GM19025 (cell line): ENCODE measurements at regions not wholly inside any gene's neighbourhood (a gene's known extent, or its start where the extent isn't known, plus 50 kb on each side); places are given as distances from the start of the nearest gene placed in this dataset.

Experiments used
- ATAC-seq: cut with Tn5 transposase; IDR thresholded peaks from one replicate; pipeline ENCODE4 v1.9.1; 2021; ENCODE audit warnings: mild to moderate bottlenecking, low read depth, moderate library complexity; ENCODE audit not compliant: unreplicated experiment

DNA sequence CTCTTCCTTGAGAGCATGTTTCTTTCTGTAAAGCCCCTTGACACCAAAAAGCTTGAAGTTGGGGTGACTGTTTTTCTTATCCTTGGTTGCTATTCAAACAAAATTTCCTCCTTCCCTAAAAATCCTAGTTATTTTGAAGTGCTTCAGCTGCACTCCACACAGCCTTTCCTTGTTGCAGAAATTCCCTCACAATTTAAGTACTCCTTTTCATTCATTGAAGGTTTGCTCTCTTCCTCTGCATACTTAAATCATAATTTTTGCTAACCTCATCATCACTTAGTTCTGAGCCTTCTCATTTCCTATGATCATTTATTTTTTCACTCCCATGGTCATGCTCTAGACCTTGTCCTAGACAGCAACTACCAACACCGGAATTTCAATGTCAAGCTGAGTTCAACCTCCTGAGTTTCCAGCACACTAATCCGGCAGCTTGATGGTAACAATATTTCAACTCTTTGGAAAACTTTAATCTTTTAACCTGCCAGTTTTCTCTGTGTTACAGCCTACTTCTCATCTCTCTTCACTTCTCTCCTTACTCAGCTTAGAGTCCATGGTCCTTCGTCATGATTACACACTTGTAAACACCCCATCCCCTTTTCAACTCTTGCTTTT is 78.7 kb upstream of the ACTBL2 start:
- no peak for ATAC-seq

- ATAC-seq: no peak
Observed at GRCh38 chr5:57559110-57559635, 76.6 kb upstream of the ACTBL2 start.

DNA sequence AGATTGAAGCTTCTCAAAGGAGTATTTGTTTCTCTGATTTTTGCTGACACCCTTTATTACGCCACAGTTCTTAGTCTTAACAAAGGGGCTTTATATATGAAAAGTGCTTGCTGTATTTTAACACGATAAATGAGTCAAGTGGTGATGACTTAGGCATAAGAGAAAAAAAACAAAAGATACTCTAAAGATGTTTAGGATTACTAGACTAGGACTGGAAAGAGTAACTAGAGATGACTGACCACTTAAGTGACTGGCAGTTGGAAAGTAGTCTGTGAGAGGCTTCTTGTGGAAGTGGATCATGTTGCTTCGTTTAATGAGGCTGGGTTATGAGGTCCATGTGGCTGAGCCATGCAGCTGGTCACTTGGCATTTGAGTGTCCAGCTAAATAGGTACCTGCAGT is 69.4 kb upstream of the ACTBL2 start:
- no peak for ATAC-seq

- ATAC-seq: no peak
Observed at GRCh38 chr5:57551251-57551650, 68.6 kb upstream of the ACTBL2 start.

GRCh38 chr5:57550132-57550531 is 67.5 kb upstream of the ACTBL2 start:
- ATAC-seq: no peak

DNA sequence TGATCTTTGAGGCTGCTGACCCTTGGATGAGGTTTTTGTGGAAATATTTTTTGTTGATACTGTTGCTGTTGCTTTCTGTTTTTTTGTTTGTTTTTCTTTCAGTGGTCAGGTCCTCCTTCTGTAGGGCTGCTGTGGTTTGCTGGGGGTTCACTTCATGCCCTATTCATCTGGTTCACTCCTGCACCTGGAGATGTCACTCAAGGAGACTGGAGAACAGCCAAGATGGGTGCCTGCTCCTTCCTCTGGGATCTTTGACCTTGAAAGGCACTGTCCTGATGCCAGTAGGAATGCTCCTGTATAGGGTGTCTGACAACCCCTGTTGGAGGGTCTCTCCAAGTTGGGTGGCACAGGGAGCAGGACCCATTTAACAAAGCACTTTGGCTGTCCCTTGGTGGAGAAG is 67.0 kb upstream of the ACTBL2 start:
- no peak for ATAC-seq

- ATAC-seq: no peak
Observed at GRCh38 chr5:57540823-57541222, 58.2 kb upstream of the ACTBL2 start.

- no peak for ATAC-seq
Observed at GRCh38 chr5:57539281-57539701, 56.7 kb upstream of the ACTBL2 start.

- ATAC-seq: no peak
Observed at GRCh38 chr5:57538341-57538955, 55.8 kb upstream of the ACTBL2 start.

- no peak for ATAC-seq
Observed at GRCh38 chr5:57537811-57538210, 55.2 kb upstream of the ACTBL2 start.

GRCh38 chr5:57532513-57533497 is 50.2 kb upstream of the ACTBL2 start:
- ATAC-seq: no peak
